Caco-2 (cell line): ENCODE measurements at regions not wholly inside any gene's neighbourhood (a gene's known extent, or its start where the extent isn't known, plus 50 kb on each side); places are given as distances from the start of the nearest gene placed in this dataset.

Experiments
- BruUV-seq: library from RNA; stranded (reverse); fragments of 400-500 nt; replicated peaks from 2 replicates; lab custom pipeline; 2021; lab: Mats Ljungman, UMichigan
- CTCF ChIA-PET: fragments of 300-600 bp; sonication (Branson Sonifier 250); formaldehyde crosslinking; loops from one replicate; lab custom pipeline; 2022; ENCODE audit warnings: antibody characterized with exemption; lab: Charles Lee
- POLR2A ChIA-PET: fragments of 300-600 bp; sonication (Branson Sonifier 250); formaldehyde crosslinking; loops from one replicate; lab custom pipeline; 2022; ENCODE audit warnings: antibody characterized with exemption; lab: Charles Lee
- DNase-seq, 2 experiments: peaks; one replicate each; pipeline versions ENCODE4 v3.0.0 to v3.0.0-alpha.2; 2020 to 2022
- H3K27me3 ChIP-seq: replicated peaks from 2 replicates; pipeline ENCODE4 v1.6.0; 2011; ENCODE audit warnings: low read length; ENCODE audit not compliant: control insufficient read depth, insufficient read depth
- H3K36me3 ChIP-seq: 2 replicates; pipeline ENCODE4 v1.5.1; 2011; ENCODE audit warnings: low read length; ENCODE audit not compliant: control insufficient read depth, insufficient read depth
- H3K4me1 ChIP-seq: fragments of 250-450 bp; sonication (Bioruptor Pico); 2 replicates; pipeline ENCODE4 v1.5.1; 2020; ENCODE audit warnings: mild to moderate bottlenecking
- H3K4me3 ChIP-seq: 2 replicates; pipeline ENCODE4 v1.5.1; 2011; ENCODE audit warnings: low read depth, mild to moderate bottlenecking, control low read depth, low read length
- H3K9me3 ChIP-seq: fragments of 250-450 bp; sonication (Bioruptor Pico); 2 replicates; pipeline ENCODE4 v1.5.1; 2020; ENCODE audit warnings: mild to moderate bottlenecking, moderate library complexity
- H3K27ac Mint-ChIP-seq: one replicate; pipeline ENCODE4 v1.8.0; 2022; ENCODE audit warnings: mixed read lengths; ENCODE audit not compliant: unreplicated experiment
- H3K27me3 Mint-ChIP-seq: one replicate; pipeline ENCODE4 v1.8.0; 2022; ENCODE audit warnings: mixed read lengths; ENCODE audit not compliant: insufficient read depth, unreplicated experiment
- H3K36me3 Mint-ChIP-seq: one replicate; pipeline ENCODE4 v1.8.0; 2022; ENCODE audit warnings: mild to moderate bottlenecking, mixed read lengths; ENCODE audit not compliant: insufficient read depth, unreplicated experiment
- H3K4me1 Mint-ChIP-seq: one replicate; pipeline ENCODE4 v1.8.0; 2022; ENCODE audit warnings: low read depth, mixed read lengths; ENCODE audit not compliant: unreplicated experiment
- H3K4me3 Mint-ChIP-seq: one replicate; pipeline ENCODE4 v1.8.0; 2022; ENCODE audit warnings: mild to moderate bottlenecking, moderate library complexity, mixed read lengths; ENCODE audit not compliant: unreplicated experiment
- H3K9me3 Mint-ChIP-seq: one replicate; pipeline ENCODE4 v1.8.0; 2022; ENCODE audit warnings: mixed read lengths; ENCODE audit not compliant: unreplicated experiment
- CTCF ChIP-seq, 2 experiments: fragments of 200-600 bp in 1 of 2; IDR thresholded peaks; 1 replicate in 1 of 2; 2 replicates in 1 of 2; pipeline versions ENCODE4 v1.5.1 to v1.8.0; 2011 to 2022; ENCODE audit warnings: antibody characterized with exemption in 1 of 2, control low read depth in 1 of 2, inconsistent platforms in 1 of 2, low read depth in 1 of 2, low read length in 1 of 2, mild to moderate bottlenecking in 1 of 2, moderate library complexity in 1 of 2; ENCODE audit not compliant: insufficient read depth in 1 of 2, severe bottlenecking in 1 of 2, unreplicated experiment in 1 of 2
- intact Hi-C: fragments of 100-400 bp; cut with micrococcal nuclease; formaldehyde crosslinking; loops from one replicate; pipeline ENCODE4 v1.10.0; 2022; ENCODE audit not compliant: unreplicated experiment

- intact Hi-C loops: no loop called here
- TF ChIP-seq CTCF (IDR thresholded peaks at IDR 0.05; ENCODE audit: insufficient read depth in 1 of 2, low read depth in 1 of 2, low read length in 1 of 2, severe bottlenecking in 1 of 2, unreplicated experiment in 1 of 2): no peak
- H3K27me3 Mint-ChIP-seq: no peaks in the 10 kb centered on the region
- Histone ChIP-seq H3K9me3 (0 out of 2 replicates have a peak, but pooled peaks cover 5% of the 10 kb centered on the region), H3K4me1 (no peaks in the 10 kb centered on the region; the same call in 1 of the 2 replicates), H3K36me3 (no peaks in the 10 kb centered on the region), H3K4me3 (no peak overlapping the region), H3K27me3 (no peaks in the 10 kb centered on the region)
- no peak overlapping the region for H3K4me3 Mint-ChIP-seq
- peaks cover 3% of the 10 kb centered on the region for H3K4me1 Mint-ChIP-seq
- no peaks in the 10 kb centered on the region for H3K9me3 Mint-ChIP-seq
- no TSS peak for BruUV-seq
- H3K36me3 Mint-ChIP-seq: no peaks in the 10 kb centered on the region
- CTCF ChIA-PET: no interaction called here
- H3K27ac Mint-ChIP-seq: no peak overlapping the region
- POLR2A ChIA-PET: interaction anchor here (0.5 kb wide), 1 partner anchor 1515 kb away, joined by 7 read pairs; no protein-coding TSS in a partner anchor
- DNase-seq: no peak
Observed at GRCh38 chr1:59156051-59156450, 140.8 kb upstream of the FGGY start.

- H3K27ac Mint-ChIP-seq: no peak overlapping the region
- H3K27me3 Mint-ChIP-seq: no peaks in the 10 kb centered on the region
- no peak for TF ChIP-seq CTCF (IDR thresholded peaks at IDR 0.05; ENCODE audit: insufficient read depth in 1 of 2, low read depth in 1 of 2, low read length in 1 of 2, severe bottlenecking in 1 of 2, unreplicated experiment in 1 of 2)
- POLR2A ChIA-PET: interaction anchor here (0.5 kb wide), 1 partner anchor 1515 kb away, joined by 7 read pairs; no protein-coding TSS in a partner anchor
- 0 out of 2 replicates have a peak, but pooled peaks cover 5% of the 10 kb centered on the region for H3K9me3 ChIP-seq
- no peak for DNase-seq
- H3K4me3 ChIP-seq: no peak overlapping the region
- intact Hi-C loops: no loop called here
- H3K36me3 ChIP-seq: no peaks in the 10 kb centered on the region
- H3K4me1 ChIP-seq: no peaks in the 10 kb centered on the region
- H3K36me3 Mint-ChIP-seq: no peaks in the 10 kb centered on the region
- H3K4me1 Mint-ChIP-seq: no peaks in the 10 kb centered on the region
- no peaks in the 10 kb centered on the region for H3K9me3 Mint-ChIP-seq
- CTCF ChIA-PET: no interaction called here
- no TSS peak for BruUV-seq
- no peaks in the 10 kb centered on the region for H3K27me3 ChIP-seq
- H3K4me3 Mint-ChIP-seq: no peak overlapping the region
Observed at GRCh38 chr1:59156526-59157199, 140.2 kb upstream of the FGGY start.

GRCh38 chr1:59158321-59158720 lies 138.6 kb upstream of the FGGY start:
- Histone ChIP-seq H3K4me1 (no peaks in the 10 kb centered on the region), H3K36me3 (no peaks in the 10 kb centered on the region), H3K27me3 (no peaks in the 10 kb centered on the region), H3K9me3 (0 out of 2 replicates have a peak, but pooled peaks cover 5% of the 10 kb centered on the region), H3K4me3 (no peak overlapping the region)
- no peaks in the 10 kb centered on the region for H3K4me1 Mint-ChIP-seq
- intact Hi-C loops: no loop called here
- no peaks in the 10 kb centered on the region for H3K9me3 Mint-ChIP-seq
- no peak overlapping the region for H3K27ac Mint-ChIP-seq
- DNase-seq: no peak
- no TSS peak for BruUV-seq
- CTCF ChIA-PET: no interaction called here
- POLR2A ChIA-PET: no interaction called here
- TF ChIP-seq CTCF (IDR thresholded peaks at IDR 0.05; ENCODE audit: insufficient read depth in 1 of 2, low read depth in 1 of 2, low read length in 1 of 2, severe bottlenecking in 1 of 2, unreplicated experiment in 1 of 2): no peak
- no peaks in the 10 kb centered on the region for H3K36me3 Mint-ChIP-seq
- H3K27me3 Mint-ChIP-seq: no peaks in the 10 kb centered on the region
- no peak overlapping the region for H3K4me3 Mint-ChIP-seq
